Endothelial cell of umbilical vein (primary cell): ENCODE measurements at regions not wholly inside any gene's neighbourhood (a gene's known extent, or its start where the extent isn't known, plus 50 kb on each side); places are given as distances from the start of the nearest gene placed in this dataset.

Source experiments
- BruUV-seq: library from RNA; stranded (reverse); fragments of 400-500 nt; replicated peaks from 2 replicates; lab custom pipeline; 2021; lab: Mats Ljungman, UMichigan
- CTCF ChIA-PET: fragments of 300-600, 350-600 bp; sonication (Branson Sonifier 250); formaldehyde crosslinking; loops from one replicate; lab custom pipeline; 2021; ENCODE audit warnings: antibody characterized with exemption, inconsistent platforms; lab: Charles Lee
- POLR2A ChIA-PET: fragments of 300-600, 350-600 bp; sonication (Branson Sonifier 250); formaldehyde crosslinking; loops from one replicate; lab custom pipeline; 2021; ENCODE audit warnings: antibody characterized with exemption, inconsistent platforms; lab: Charles Lee
- DNase-seq: peaks from one replicate; pipeline ENCODE4 v3.0.0-alpha.2; 2011; ENCODE audit warnings: low read depth, low spot score
- FAIRE-seq: peaks from 2 replicates; lab custom pipeline; 2011; peaks lifted over from hg19 to GRCh38; lab: Jason Lieb, UNC
- H2AFZ ChIP-seq: 2 replicates; pipeline ENCODE4 v1.6.0; 2012; ENCODE audit warnings: low read depth, low read length, control low read depth, inconsistent platforms
- H3K27ac ChIP-seq: 2 replicates; pipeline ENCODE4 v1.5.1; 2011; ENCODE audit warnings: low read depth, mild to moderate bottlenecking, control low read depth, low read length, moderate library complexity; ENCODE audit not compliant: insufficient read depth
- H3K27me3 ChIP-seq, 2 experiments: 2 replicates each; pipeline versions ENCODE4 v1.6.0 to v1.6.1; 2011; ENCODE audit warnings: low read length in 2 of 2, mixed read lengths in 1 of 2; ENCODE audit not compliant: control insufficient read depth in 2 of 2, insufficient read depth in 2 of 2
- H3K36me3 ChIP-seq, 2 experiments: 2 replicates in 1 of 2; 3 replicates in 1 of 2; pipeline ENCODE4 v1.5.1; 2011; ENCODE audit warnings: low read length in 2 of 2, mild to moderate bottlenecking in 1 of 2, moderate library complexity in 1 of 2; ENCODE audit not compliant: control insufficient read depth in 2 of 2, insufficient read depth in 2 of 2; ENCODE audit errors: extremely low read depth in 1 of 2
- H3K4me1 ChIP-seq: 3 replicates; pipeline ENCODE4 v1.5.1; 2011; ENCODE audit warnings: mild to moderate bottlenecking, low read length; ENCODE audit not compliant: control insufficient read depth, insufficient read depth; ENCODE audit errors: extremely low read depth
- H3K4me2 ChIP-seq: 2 replicates; pipeline ENCODE4 v1.6.1; 2011; ENCODE audit warnings: low read length, control low read depth, mixed read lengths; ENCODE audit not compliant: insufficient read depth
- H3K4me3 ChIP-seq, 3 experiments: fragments of 200-600 bp in 1 of 3; sonication (generic), shearing (Covaris generic) in 1 of 3; replicated peaks in 1 of 3; 2 replicates each; pipeline ENCODE4 v1.5.1; 2011 to 2016; ENCODE audit warnings: control low read depth in 3 of 3, low read length in 3 of 3, mild to moderate bottlenecking in 2 of 3, inconsistent platforms in 1 of 3, low read depth in 1 of 3, moderate library complexity in 1 of 3; ENCODE audit not compliant: insufficient read depth in 1 of 3
- H3K79me2 ChIP-seq: 2 replicates; pipeline ENCODE4 v1.6.0; 2012; ENCODE audit warnings: low read length, inconsistent platforms; ENCODE audit not compliant: control insufficient read depth, insufficient read depth
- H3K9ac ChIP-seq: replicated peaks from 2 replicates; pipeline ENCODE3; 2011; ENCODE audit warnings: low read length, control low read depth; ENCODE audit not compliant: insufficient read depth; ENCODE audit errors: extremely low read depth
- H3K9me1 ChIP-seq: replicated peaks from 3 replicates; pipeline ENCODE4 v1.6.0; 2011; ENCODE audit warnings: mild to moderate bottlenecking, low read length; ENCODE audit not compliant: control insufficient read depth, insufficient read depth; ENCODE audit errors: extremely low read depth
- H3K9me3 ChIP-seq: replicated peaks from 2 replicates; pipeline ENCODE4 v1.5.1; 2012; ENCODE audit warnings: low read length, inconsistent platforms; ENCODE audit not compliant: control insufficient read depth, insufficient read depth
- H4K20me1 ChIP-seq: replicated peaks from 2 replicates; pipeline ENCODE3; 2011; ENCODE audit warnings: mild to moderate bottlenecking, low read length; ENCODE audit not compliant: control insufficient read depth, insufficient read depth; ENCODE audit errors: extremely low read depth
- CTCF ChIP-seq, 2 donors: IDR thresholded peaks; 1 replicate in 1 of 2; 2 replicates in 1 of 2; pipeline ENCODE4 v1.5.1; 2011; ENCODE audit warnings: low read length in 2 of 2, mild to moderate bottlenecking in 2 of 2, moderate library complexity in 2 of 2, control low read depth in 1 of 2, inconsistent platforms in 1 of 2, low read depth in 1 of 2; ENCODE audit not compliant: insufficient read depth in 1 of 2; ENCODE audit errors: extremely low read depth in 1 of 2
- EZH2 ChIP-seq: IDR thresholded peaks from 2 replicates; pipeline ENCODE4 v1.6.1; 2012; ENCODE audit warnings: borderline replicate concordance, low read depth, mild to moderate bottlenecking, moderate library complexity, low read length, inconsistent platforms; ENCODE audit not compliant: severe bottlenecking
- FOS ChIP-seq: IDR thresholded peaks from 2 replicates; pipeline ENCODE4 v1.6.1; 2011; ENCODE audit warnings: mild to moderate bottlenecking, low read length, moderate library complexity, borderline replicate concordance; ENCODE audit not compliant: insufficient read depth
- GATA2 ChIP-seq: IDR thresholded peaks from 2 replicates; pipeline ENCODE4 v1.7.0; 2011; ENCODE audit warnings: low read depth, mild to moderate bottlenecking, moderate library complexity, mixed read lengths, low read length; ENCODE audit not compliant: insufficient read length, insufficient read depth
- JUN ChIP-seq: IDR thresholded peaks from 2 replicates; pipeline ENCODE4 v1.6.1; 2011; ENCODE audit warnings: borderline replicate concordance, low read depth; ENCODE audit not compliant: insufficient read length, insufficient read depth
- MAX ChIP-seq: IDR thresholded peaks from 2 replicates; pipeline ENCODE4 v1.6.1; 2011; ENCODE audit not compliant: insufficient read depth, insufficient read length
- MYC ChIP-seq: IDR thresholded peaks from one replicate; pipeline ENCODE4 v1.6.1; 2011; ENCODE audit warnings: mild to moderate bottlenecking, low read depth, low read length
- POLR2A ChIP-seq: IDR thresholded peaks from 2 replicates; pipeline ENCODE4 v1.6.1; 2012; ENCODE audit warnings: low read depth, mild to moderate bottlenecking, control low read depth, low read length
- POLR2AphosphoS5 ChIP-seq: IDR thresholded peaks from 2 replicates; pipeline ENCODE4 v1.6.1; 2012; ENCODE audit warnings: low read depth, mild to moderate bottlenecking, control low read depth, low read length, moderate library complexity; ENCODE audit not compliant: insufficient read depth
- dilution Hi-C: fragments of 300-500 bp; cut with MboI; formaldehyde crosslinking; loops from one replicate; pipeline ENCODE4 v1.15.0; 2019; ENCODE audit warnings: low sequenced_read_pairs; ENCODE audit not compliant: extremely low pct_ligation_motif_present
- intact Hi-C: fragments of 100-400 bp; cut with micrococcal nuclease; formaldehyde crosslinking; loops from one replicate; pipeline ENCODE4 v1.10.0; 2022

GRCh38 chr3:148455098-148455497 lies 242.6 kb upstream of the AGTR1 start:
- no peaks in the 10 kb centered on the region for H3K36me3 ChIP-seq
- POLR2A ChIA-PET: no interaction called here
- intact Hi-C loops: loop anchor here (5.0 kb wide), 1 partner anchor 73 kb away; no protein-coding TSS in a partner anchor
- H3K27me3 ChIP-seq: no peaks in the 10 kb centered on the region
- H3K4me1 ChIP-seq: peaks cover 6% of the 10 kb centered on the region
- H2AFZ ChIP-seq: no peak overlapping the region
- no peak overlapping the region for H3K9ac ChIP-seq
- TF ChIP-seq CTCF (IDR thresholded peaks at IDR 0.05; ENCODE audit: extremely low read depth in 1 of 2, insufficient read depth in 1 of 2, low read depth in 1 of 2, low read length in 2 of 2) (no peak), MYC (no peak)
- no peak overlapping the region for H3K4me2 ChIP-seq
- H4K20me1 ChIP-seq: no peaks in the 10 kb centered on the region
- no peak overlapping the region for H3K4me3 ChIP-seq
- H3K9me1 ChIP-seq: no peaks in the 10 kb centered on the region
- FAIRE-seq (no peak), DNase-seq (no peak)
- no peak overlapping the region for H3K27ac ChIP-seq
- no peaks in the 10 kb centered on the region for H3K79me2 ChIP-seq
- CTCF ChIA-PET: no interaction called here
- no TSS peak for BruUV-seq
- H3K9me3 ChIP-seq: no peaks in the 10 kb centered on the region
- dilution Hi-C loops: no loop called here

GRCh38 chr3:148457886-148458285 lies 239.8 kb upstream of the AGTR1 start:
- FAIRE-seq: no peak
- no peaks in the 10 kb centered on the region for H3K9me1 ChIP-seq
- no peak overlapping the region for H3K4me2 ChIP-seq
- H3K79me2 ChIP-seq: no peaks in the 10 kb centered on the region
- BruUV-seq: no TSS peak
- no peak overlapping the region for H3K27ac ChIP-seq
- H3K9ac ChIP-seq: no peak overlapping the region
- H3K9me3 ChIP-seq: no peaks in the 10 kb centered on the region
- TF ChIP-seq FOS: no peak
- no peak for TF ChIP-seq GATA2
- no peak for TF ChIP-seq POLR2AphosphoS5
- TF ChIP-seq MAX: no peak
- TF ChIP-seq MYC: no peak
- no peak for TF ChIP-seq POLR2A
- no peak for TF ChIP-seq JUN
- TF ChIP-seq EZH2: no peak
- no peak for TF ChIP-seq CTCF (IDR thresholded peaks at IDR 0.05; ENCODE audit: extremely low read depth in 1 of 2, insufficient read depth in 1 of 2, low read depth in 1 of 2, low read length in 2 of 2)
- dilution Hi-C loops: no loop called here
- no peak overlapping the region for H3K4me3 ChIP-seq
- H3K27me3 ChIP-seq: no peaks in the 10 kb centered on the region
- ChIA-PET POLR2A (no interaction called here), CTCF (no interaction called here)
- no peaks in the 10 kb centered on the region for H4K20me1 ChIP-seq
- intact Hi-C loops: loop anchor here (5.0 kb wide), 1 partner anchor 76 kb away; no protein-coding TSS in a partner anchor
- H3K36me3 ChIP-seq: no peaks in the 10 kb centered on the region
- DNase-seq: no peak
- H3K4me1 ChIP-seq: peaks cover 6% of the 10 kb centered on the region
- no peak overlapping the region for H2AFZ ChIP-seq
